IMR-90 (cell line): ENCODE measurements at regions not wholly inside any gene's neighbourhood (a gene's known extent, or its start where the extent isn't known, plus 50 kb on each side); places are given as distances from the start of the nearest gene placed in this dataset.

Experiments used
- ATAC-seq: fragments of 200-7000 bp; cut with Tn5 transposase; 2 replicates; pipeline ENCODE4 v1.9.1; 2020; ENCODE audit warnings: low read depth, mild to moderate bottlenecking, moderate library complexity
- BruUV-seq: library from RNA; stranded (reverse); fragments of 400-500 nt; replicated peaks from 2 replicates; lab custom pipeline; 2021; lab: Mats Ljungman, UMichigan
- CTCF ChIA-PET: fragments of 300-600 bp; formaldehyde crosslinking; extraction: SDS; loops from one replicate; lab custom pipeline; 2021; ENCODE audit warnings: antibody characterized with exemption; lab: Yijun Ruan, JAX
- POLR2A ChIA-PET: fragments of 300-600 bp; sonication (Branson Sonifier 250); formaldehyde crosslinking; loops from one replicate; lab custom pipeline; 2022; ENCODE audit warnings: antibody characterized with exemption; ENCODE audit not compliant: unreplicated experiment; lab: Charles Lee
- DNase-seq: peaks from one replicate; pipeline ENCODE4 v3.0.0; 2013
- H2AFZ ChIP-seq: replicated peaks from 2 replicates; pipeline ENCODE3; 2013; ENCODE audit warnings: low read length, mild to moderate bottlenecking; ENCODE audit not compliant: poor library complexity
- H2AK5ac ChIP-seq: 2 replicates; pipeline ENCODE4 v1.6.1; 2013; ENCODE audit warnings: low read depth, low read length, inconsistent platforms
- H2AK9ac ChIP-seq: replicated peaks from 2 replicates; pipeline ENCODE3; 2013; ENCODE audit warnings: mild to moderate bottlenecking, low read depth, low read length, moderate library complexity; ENCODE audit not compliant: poor library complexity
- H2BK120ac ChIP-seq: 2 replicates; pipeline ENCODE4 v1.6.1; 2013; ENCODE audit warnings: low read depth, low read length, inconsistent platforms
- H2BK15ac ChIP-seq: 3 replicates; pipeline ENCODE4 v1.6.1; 2013; ENCODE audit warnings: low read depth, low read length, inconsistent platforms
- H2BK20ac ChIP-seq: 2 replicates; pipeline ENCODE4 v1.6.1; 2013; ENCODE audit warnings: low read depth, mild to moderate bottlenecking, inconsistent platforms, low read length, moderate library complexity
- H2BK5ac ChIP-seq: 2 replicates; pipeline ENCODE4 v1.6.1; 2013; ENCODE audit warnings: mild to moderate bottlenecking, low read depth, low read length, inconsistent platforms; ENCODE audit not compliant: poor library complexity, severe bottlenecking
- H3K14ac ChIP-seq: replicated peaks from 2 replicates; pipeline ENCODE4 v1.6.1; 2013; ENCODE audit warnings: low read depth, low read length, inconsistent platforms
- H3K18ac ChIP-seq: 2 replicates; pipeline ENCODE4 v1.6.1; 2013; ENCODE audit warnings: low read depth, low read length, control low read depth
- H3K23ac ChIP-seq: 2 replicates; pipeline ENCODE4 v1.6.1; 2013; ENCODE audit warnings: low read depth, low read length, inconsistent platforms
- H3K27ac ChIP-seq: 2 replicates; pipeline ENCODE4 v1.5.1; 2013; ENCODE audit warnings: mild to moderate bottlenecking, control low read depth, low read length; ENCODE audit not compliant: insufficient read depth
- H3K27me3 ChIP-seq: 2 replicates; pipeline ENCODE4 v1.6.1; 2013; ENCODE audit warnings: low read length; ENCODE audit not compliant: control insufficient read depth, insufficient read depth
- H3K36me3 ChIP-seq: 2 replicates; pipeline ENCODE4 v1.6.1; 2013; ENCODE audit warnings: low read length, mixed read lengths; ENCODE audit not compliant: control insufficient read depth, insufficient read depth
- H3K4ac ChIP-seq: 2 replicates; pipeline ENCODE4 v1.6.1; 2013; ENCODE audit warnings: low read depth, low read length, inconsistent platforms
- H3K4me1 ChIP-seq: 2 replicates; pipeline ENCODE4 v1.6.1; 2013; ENCODE audit warnings: low read length, mixed read lengths; ENCODE audit not compliant: control insufficient read depth, insufficient read depth
- H3K4me2 ChIP-seq: 2 replicates; pipeline ENCODE4 v1.6.1; 2013; ENCODE audit warnings: low read depth, mild to moderate bottlenecking, control low read depth, low read length, moderate library complexity
- H3K4me3 ChIP-seq: 2 replicates; pipeline ENCODE4 v1.5.1; 2013; ENCODE audit warnings: low read depth, mild to moderate bottlenecking, control low read depth, low read length, moderate library complexity; ENCODE audit not compliant: insufficient read depth
- H3K56ac ChIP-seq: 2 replicates; pipeline ENCODE4 v1.6.1; 2013; ENCODE audit warnings: low read length, inconsistent platforms; ENCODE audit not compliant: insufficient read depth; ENCODE audit errors: extremely low read depth
- H3K79me1 ChIP-seq, 2 experiments: 2 replicates each; pipeline ENCODE4 v1.6.1; 2013; ENCODE audit warnings: low read length in 2 of 2, inconsistent platforms in 1 of 2, low read depth in 1 of 2
- H3K9ac ChIP-seq: 2 replicates; pipeline ENCODE4 v1.6.1; 2013; ENCODE audit warnings: low read depth, low read length, control low read depth
- H3K9me1 ChIP-seq: 2 replicates; pipeline ENCODE4 v1.6.1; 2013; ENCODE audit warnings: low read length, inconsistent platforms; ENCODE audit not compliant: insufficient read depth
- H3K9me3 ChIP-seq: 2 replicates; pipeline ENCODE4 v1.6.1; 2013; ENCODE audit warnings: low read length; ENCODE audit not compliant: control insufficient read depth, insufficient read depth
- H4K20me1 ChIP-seq: 2 replicates; pipeline ENCODE4 v1.6.1; 2013; ENCODE audit warnings: low read length, inconsistent platforms; ENCODE audit not compliant: insufficient read depth
- H4K5ac ChIP-seq: 2 replicates; pipeline ENCODE4 v1.6.1; 2013; ENCODE audit warnings: mild to moderate bottlenecking, low read depth, low read length, control low read depth
- H4K8ac ChIP-seq, 2 experiments: 2 replicates each; pipeline ENCODE4 v1.6.1; 2013; ENCODE audit warnings: low read depth in 2 of 2, low read length in 2 of 2, control low read depth in 1 of 2, inconsistent platforms in 1 of 2
- H4K91ac ChIP-seq: 2 replicates; pipeline ENCODE4 v1.6.1; 2013; ENCODE audit warnings: low read depth, low read length, inconsistent platforms; ENCODE audit not compliant: insufficient read depth
- CHD1 ChIP-seq: IDR thresholded peaks from 2 replicates; pipeline ENCODE4 v1.6.1; 2012; ENCODE audit warnings: low read depth, low read length, improper control_type of control experiment
- FOS ChIP-seq: fragments of 150-350 bp; IDR thresholded peaks from 2 replicates; pipeline ENCODE4 v1.6.1; 2016; ENCODE audit warnings: low read depth, low read length
- MAFK ChIP-seq: IDR thresholded peaks from 2 replicates; pipeline ENCODE4 v1.6.1; 2012; ENCODE audit warnings: low read depth, low read length, improper control_type of control experiment
- MAZ ChIP-seq: IDR thresholded peaks from 2 replicates; pipeline ENCODE4 v1.6.1; 2012; ENCODE audit warnings: low read depth, mild to moderate bottlenecking, low read length, improper control_type of control experiment, moderate library complexity, borderline replicate concordance
- MXI1 ChIP-seq: IDR thresholded peaks from 2 replicates; pipeline ENCODE4 v1.6.1; 2012; ENCODE audit warnings: low read depth, mild to moderate bottlenecking, low read length, moderate library complexity, borderline replicate concordance
- NFE2L2 ChIP-seq: fragments of 150-350 bp; IDR thresholded peaks from 2 replicates; pipeline ENCODE4 v1.6.1; 2016; ENCODE audit warnings: low read depth, mild to moderate bottlenecking, low read length
- RAD21 ChIP-seq: IDR thresholded peaks from 2 replicates; pipeline ENCODE4 v1.6.1; 2012; ENCODE audit warnings: low read length, improper control_type of control experiment
- RCOR1 ChIP-seq: IDR thresholded peaks from 2 replicates; pipeline ENCODE4 v1.6.1; 2012; ENCODE audit warnings: mild to moderate bottlenecking, low read length, improper control_type of control experiment; ENCODE audit not compliant: insufficient replicate concordance
- SMC3 ChIP-seq: fragments of 150-350 bp; IDR thresholded peaks from 2 replicates; pipeline ENCODE4 v1.6.1; 2016; ENCODE audit warnings: low read depth, mild to moderate bottlenecking, antibody characterized with exemption, low read length, moderate library complexity
- WGBS, 2 experiments: methylation state at CpG; one replicate each; pipeline versions ENCODE4 v1.1.5 to v1.1.7; 2013; ENCODE audit warnings: missing lambda C conversion rate in 2 of 2; ENCODE audit not compliant: insufficient read length in 1 of 2; ENCODE audit errors: extremely low coverage in 2 of 2; 5-methylcytosine and 5-hydroxymethylcytosine counted together
- dilution Hi-C: fragments of 300-500 bp; cut with HindIII; formaldehyde crosslinking; loops from one replicate; pipeline ENCODE4 v1.14.3; 2018; ENCODE audit warnings: low sequenced_read_pairs; ENCODE audit not compliant: unreplicated experiment
- in situ Hi-C: fragments of 300-500 bp; cut with MboI; formaldehyde crosslinking; loops from 3 replicates; pipeline ENCODE4 v1.14.3; 2019; ENCODE audit warnings: low sequenced_read_pairs, inconsistent platforms, mixed read lengths
- intact Hi-C: fragments of 100-400 bp; cut with micrococcal nuclease; formaldehyde crosslinking; loops from 2 replicates; pipeline ENCODE4 v1.10.0; 2022
- TF ChIP-seq, protein P1 (sequence below): fragments of 150-350 bp; IDR thresholded peaks from 2 replicates; pipeline ENCODE4 v1.6.1; 2017; ENCODE audit warnings: mild to moderate bottlenecking, antibody characterized with exemption, low read length, low read depth
- TF ChIP-seq, protein P2 (sequence below): conservative IDR thresholded peaks from 2 replicates; pipeline ENCODE4 v1.5.1; 2012; ENCODE audit warnings: mild to moderate bottlenecking, low read depth, low read length, improper control_type of control experiment

DNA sequence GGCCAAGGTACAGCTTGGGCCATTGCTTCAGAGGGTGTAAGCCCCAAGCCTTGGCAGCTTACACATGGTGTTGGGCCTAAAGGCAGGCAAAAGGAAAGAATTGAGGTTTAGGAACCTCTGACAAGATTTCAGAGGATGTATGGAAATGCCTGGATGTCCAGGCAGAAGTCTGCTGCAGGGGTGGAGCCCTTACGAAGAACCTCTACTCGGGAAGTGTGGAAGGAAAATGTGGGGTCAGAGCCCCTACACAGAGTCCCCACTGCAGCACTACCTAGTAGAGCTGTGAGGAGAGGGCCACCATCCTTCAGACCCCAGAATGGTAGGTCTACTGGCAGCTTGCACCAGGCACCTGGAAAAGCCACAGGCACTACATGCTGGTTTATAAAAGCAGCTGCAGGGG lies 124.2 kb downstream of the RPIA start:
- Histone ChIP-seq H4K91ac (no peak overlapping the region), H3K27ac (no peak overlapping the region), H4K20me1 (no peaks in the 10 kb centered on the region), H3K4ac (no peak overlapping the region), H4K8ac (no peak overlapping the region), H3K4me3 (no peak overlapping the region), H3K27me3 (no peaks in the 10 kb centered on the region), H3K4me1 (no peaks in the 10 kb centered on the region), H3K23ac (no peak overlapping the region), H2BK120ac (no peak overlapping the region), H4K5ac (no peak overlapping the region), H3K9me1 (no peaks in the 10 kb centered on the region), H2BK20ac (no peak overlapping the region), H2AFZ (no peak overlapping the region), H3K9ac (no peak overlapping the region), H3K4me2 (no peak overlapping the region), H3K56ac (no peak overlapping the region), H3K36me3 (no peaks in the 10 kb centered on the region), H2BK15ac (no peak overlapping the region), H3K14ac (no peak overlapping the region), H2AK9ac (no peak overlapping the region), H2BK5ac (no peak overlapping the region), H3K18ac (no peak overlapping the region), H3K79me1 (no peaks in the 10 kb centered on the region), H3K9me3 (no peaks in the 10 kb centered on the region), H2AK5ac (no peak overlapping the region)
- dilution Hi-C loops (no loop called here), intact Hi-C loops (no loop called here), in situ Hi-C loops (no loop called here)
- no TSS peak for BruUV-seq
- no peak for ATAC-seq
- TF ChIP-seq SMC3 (no peak), RCOR1 (no peak), CHD1 (no peak), RAD21 (no peak), MAFK (no peak), MAZ (no peak), NFE2L2 (no peak), FOS (no peak), MXI1 (no peak)
- TF ChIP-seq, protein P1, sequence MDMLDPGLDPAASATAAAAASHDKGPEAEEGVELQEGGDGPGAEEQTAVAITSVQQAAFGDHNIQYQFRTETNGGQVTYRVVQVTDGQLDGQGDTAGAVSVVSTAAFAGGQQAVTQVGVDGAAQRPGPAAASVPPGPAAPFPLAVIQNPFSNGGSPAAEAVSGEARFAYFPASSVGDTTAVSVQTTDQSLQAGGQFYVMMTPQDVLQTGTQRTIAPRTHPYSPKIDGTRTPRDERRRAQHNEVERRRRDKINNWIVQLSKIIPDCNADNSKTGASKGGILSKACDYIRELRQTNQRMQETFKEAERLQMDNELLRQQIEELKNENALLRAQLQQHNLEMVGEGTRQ = no peak
- TF ChIP-seq, protein P2, sequence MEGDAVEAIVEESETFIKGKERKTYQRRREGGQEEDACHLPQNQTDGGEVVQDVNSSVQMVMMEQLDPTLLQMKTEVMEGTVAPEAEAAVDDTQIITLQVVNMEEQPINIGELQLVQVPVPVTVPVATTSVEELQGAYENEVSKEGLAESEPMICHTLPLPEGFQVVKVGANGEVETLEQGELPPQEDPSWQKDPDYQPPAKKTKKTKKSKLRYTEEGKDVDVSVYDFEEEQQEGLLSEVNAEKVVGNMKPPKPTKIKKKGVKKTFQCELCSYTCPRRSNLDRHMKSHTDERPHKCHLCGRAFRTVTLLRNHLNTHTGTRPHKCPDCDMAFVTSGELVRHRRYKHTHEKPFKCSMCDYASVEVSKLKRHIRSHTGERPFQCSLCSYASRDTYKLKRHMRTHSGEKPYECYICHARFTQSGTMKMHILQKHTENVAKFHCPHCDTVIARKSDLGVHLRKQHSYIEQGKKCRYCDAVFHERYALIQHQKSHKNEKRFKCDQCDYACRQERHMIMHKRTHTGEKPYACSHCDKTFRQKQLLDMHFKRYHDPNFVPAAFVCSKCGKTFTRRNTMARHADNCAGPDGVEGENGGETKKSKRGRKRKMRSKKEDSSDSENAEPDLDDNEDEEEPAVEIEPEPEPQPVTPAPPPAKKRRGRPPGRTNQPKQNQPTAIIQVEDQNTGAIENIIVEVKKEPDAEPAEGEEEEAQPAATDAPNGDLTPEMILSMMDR = no peak
- POLR2A ChIA-PET = no interaction called here
- CTCF ChIA-PET = no interaction called here
- WGBS, 2 experiments = no CpG with 5 or more reads among the region's 2 CpGs
- DNase-seq = no peak
